SK-N-SH treated with all-trans-retinoic acid at 6 μM for 48 hours (cell line): ENCODE measurements at regions not wholly inside any gene's neighbourhood (a gene's known extent, or its start where the extent isn't known, plus 50 kb on each side); places are given as distances from the start of the nearest gene placed in this dataset.

Source experiments
- ATAC-seq: fragments of 200-7000 bp; cut with Tn5 transposase; 3 replicates; pipeline ENCODE4 v1.9.1; 2020; ENCODE audit warnings: mild to moderate bottlenecking, moderate library complexity
- BACH2 ChIP-seq: fragments of 250-450 bp; sonication (Bioruptor Pico); IDR thresholded peaks from 2 replicates; pipeline ENCODE4 v1.9.0; 2021; ENCODE audit warnings: mild to moderate bottlenecking, borderline replicate concordance
- CREB5 ChIP-seq: fragments of 250-450 bp; sonication (Bioruptor Pico); IDR thresholded peaks from 2 replicates; pipeline ENCODE4 v1.5.1; 2020; ENCODE audit warnings: low read depth, mild to moderate bottlenecking, moderate library complexity
- CSDC2 ChIP-seq: fragments of 250-450 bp; sonication (Bioruptor Pico); IDR thresholded peaks from 2 replicates; pipeline ENCODE4 v1.5.0; 2020; ENCODE audit warnings: mild to moderate bottlenecking, moderate library complexity
- CSRNP3 ChIP-seq: fragments of 250-450 bp; sonication (Bioruptor Pico); IDR thresholded peaks from 2 replicates; pipeline ENCODE4 v1.5.1; 2021; ENCODE audit warnings: mild to moderate bottlenecking, moderate library complexity
- ESRRG ChIP-seq: fragments of 250-450 bp; sonication (Bioruptor Pico); IDR thresholded peaks from 2 replicates; pipeline ENCODE4 v1.6.1; 2021; ENCODE audit warnings: mild to moderate bottlenecking
- GLIS3 ChIP-seq: fragments of 250-450 bp; sonication (Bioruptor Pico); IDR thresholded peaks from 2 replicates; pipeline ENCODE4 v1.5.0; 2020; ENCODE audit warnings: mild to moderate bottlenecking, moderate library complexity
- PATZ1 ChIP-seq: fragments of 250-450 bp; sonication (Bioruptor Pico); IDR thresholded peaks from 2 replicates; pipeline ENCODE4 v1.8.0; 2020; ENCODE audit warnings: mild to moderate bottlenecking, moderate library complexity, borderline replicate concordance
- POU6F1 ChIP-seq: fragments of 250-450 bp; sonication (Bioruptor Pico); IDR thresholded peaks from 2 replicates; pipeline ENCODE4 v1.8.0; 2021; ENCODE audit warnings: low read depth, mild to moderate bottlenecking, moderate library complexity, borderline replicate concordance
- PPARA ChIP-seq: fragments of 250-450 bp; sonication (Bioruptor Pico); IDR thresholded peaks from 2 replicates; pipeline ENCODE4 v1.5.0; 2020; ENCODE audit warnings: mild to moderate bottlenecking, borderline replicate concordance
- RARB ChIP-seq: fragments of 250-450 bp; sonication (Bioruptor Pico); IDR thresholded peaks from 2 replicates; pipeline ENCODE4 v1.8.0; 2021; ENCODE audit warnings: mild to moderate bottlenecking, moderate library complexity
- SNAI2 ChIP-seq: fragments of 250-450 bp; sonication (Bioruptor Pico); IDR thresholded peaks from 2 replicates; pipeline ENCODE4 v1.5.0; 2020; ENCODE audit warnings: mild to moderate bottlenecking, moderate library complexity
- TCF4 ChIP-seq: fragments of 250-450 bp; sonication (Bioruptor Pico); IDR thresholded peaks from 2 replicates; pipeline ENCODE4 v1.8.0; 2021; ENCODE audit warnings: mild to moderate bottlenecking, moderate library complexity, borderline replicate concordance
- TOX ChIP-seq: fragments of 250-450 bp; sonication (Bioruptor Pico); IDR thresholded peaks from 2 replicates; pipeline ENCODE4 v1.8.0; 2021; ENCODE audit warnings: mild to moderate bottlenecking, moderate library complexity, borderline replicate concordance
- TSHZ2 ChIP-seq: fragments of 250-450 bp; sonication (Bioruptor Pico); IDR thresholded peaks from 2 replicates; pipeline ENCODE4 v1.5.0; 2020; ENCODE audit warnings: mild to moderate bottlenecking, moderate library complexity
- ZFP3 ChIP-seq: fragments of 250-450 bp; sonication (Bioruptor Pico); IDR thresholded peaks from 2 replicates; pipeline ENCODE4 v1.5.0; 2020; ENCODE audit warnings: mild to moderate bottlenecking, moderate library complexity
- ZFP30 ChIP-seq: fragments of 450-650 bp; formaldehyde crosslinking; IDR thresholded peaks from 2 replicates; pipeline ENCODE4 v1.5.0; 2022; ENCODE audit warnings: mild to moderate bottlenecking, moderate library complexity
- ZNF70 ChIP-seq: fragments of 450-650 bp; formaldehyde crosslinking; IDR thresholded peaks from 2 replicates; pipeline ENCODE4 v1.5.0; 2020; ENCODE audit warnings: mild to moderate bottlenecking, moderate library complexity
- ZNF8 ChIP-seq: fragments of 450-650 bp; formaldehyde crosslinking; IDR thresholded peaks from 2 replicates; pipeline ENCODE4 v1.5.0; 2020; ENCODE audit warnings: mild to moderate bottlenecking, moderate library complexity

GRCh38 chr9:27791311-27791710 lies 218.0 kb upstream of the C9orf72 start:
- TF ChIP-seq ZNF8 (no peak), CSRNP3 (CRISPR knock-in tag) (no peak), CREB5 (no peak)
- peak; percentile 40; the same call in 2 of the 3 replicates for ATAC-seq

GRCh38 chr9:27792971-27793689 lies 219.8 kb upstream of the C9orf72 start:
- ATAC-seq = no peak
- TF ChIP-seq CSRNP3 (CRISPR knock-in tag) (no peak), ESRRG (CRISPR knock-in tag) (no peak), GLIS3 (CRISPR knock-in tag) (no peak), POU6F1 (no peak), BACH2 (CRISPR knock-in tag) (no peak), PATZ1 (no peak), PPARA (CRISPR knock-in tag) (no peak), SNAI2 (CRISPR knock-in tag) (no peak), RARB (no peak), ZNF70 (CRISPR knock-in tag) (no peak), ZFP30 (CRISPR knock-in tag) (no peak), TCF4 (CRISPR knock-in tag) (no peak), ZNF8 (no peak), TSHZ2 (CRISPR knock-in tag) (no peak), TOX (CRISPR knock-in tag) (no peak), ZFP3 (CRISPR knock-in tag) (no peak)

GRCh38 chr9:27799326-27799725 lies 226.0 kb upstream of the C9orf72 start:
- no peak for ATAC-seq
- TF ChIP-seq CSDC2 (no peak), PATZ1 (no peak), CSRNP3 (CRISPR knock-in tag) (no peak), ZFP3 (CRISPR knock-in tag) (no peak), CREB5 (no peak), POU6F1 (no peak), RARB (no peak), ESRRG (CRISPR knock-in tag) (no peak)
